Natural killer cell treated with Interleukin-12 subunit alpha and Interleukin-12 subunit beta and Interleukin-15 and Interleukin-18, amount 100 ng/mL, for 72 hours (primary cell): ENCODE measurements at regions not wholly inside any gene's neighbourhood (a gene's known extent, or its start where the extent isn't known, plus 50 kb on each side); places are given as distances from the start of the nearest gene placed in this dataset.

Source experiments
- ATAC-seq, 2 donors: fragments of 150-1000 bp; cut with Tn5 transposase in 1 of 2; sonication (Bioruptor Pico), chemical (Tn5 transposase) in 1 of 2; 2 replicates each; pipeline ENCODE4 v1.10.0; 2021
- DNase-seq: peaks from one replicate; pipeline ENCODE4 v3.0.0; 2022; ENCODE audit warnings: low spot score
- H3K27ac Mint-ChIP-seq, 2 donors: 1 replicate in 1 of 2; 2 replicates in 1 of 2; pipeline ENCODE4 v1.8.0; 2022; ENCODE audit warnings: mixed read lengths in 2 of 2, mild to moderate bottlenecking in 1 of 2, moderate library complexity in 1 of 2
- H3K27me3 Mint-ChIP-seq, 2 donors: 1 replicate in 1 of 2; 2 replicates in 1 of 2; pipeline ENCODE4 v1.8.0; 2022; ENCODE audit warnings: mixed read lengths in 2 of 2
- H3K36me3 Mint-ChIP-seq: one replicate; pipeline ENCODE4 v1.8.0; 2022; ENCODE audit warnings: mixed read lengths
- H3K4me1 Mint-ChIP-seq, 2 donors: 1 replicate in 1 of 2; 2 replicates in 1 of 2; pipeline ENCODE4 v1.8.0; 2022; ENCODE audit warnings: low read depth in 2 of 2, mixed read lengths in 2 of 2, mild to moderate bottlenecking in 1 of 2
- H3K4me3 Mint-ChIP-seq: one replicate; pipeline ENCODE4 v1.8.0; 2022; ENCODE audit warnings: mixed read lengths
- H3K9me3 Mint-ChIP-seq: 2 replicates; pipeline ENCODE4 v1.8.0; 2022; ENCODE audit warnings: mixed read lengths

DNA sequence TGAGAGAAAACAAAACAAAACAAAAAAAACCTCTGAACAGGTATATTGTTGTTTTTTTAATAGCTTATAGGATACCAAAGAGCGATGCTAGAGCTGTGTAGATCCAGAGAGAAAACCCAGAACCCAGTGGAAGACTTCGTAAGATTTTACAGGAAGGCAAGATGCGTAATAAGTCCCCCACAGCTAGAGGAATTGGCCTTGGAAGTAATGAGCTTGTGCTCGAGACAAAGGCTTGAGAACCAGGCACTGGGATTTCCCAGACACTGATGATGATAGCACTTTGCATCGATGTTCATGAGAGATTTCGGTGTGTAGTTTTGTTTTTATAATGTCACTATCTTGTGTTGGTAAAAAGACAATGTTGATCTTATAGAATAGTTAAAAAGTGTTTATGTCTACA, 821.5 kb upstream of the IGFBP3 start:
- peaks cover 12% of the 10 kb centered on the region for H3K9me3 Mint-ChIP-seq
- DNase-seq (no peak), ATAC-seq (no peak)
- H3K36me3 Mint-ChIP-seq = no peaks in the 10 kb centered on the region
- H3K27me3 Mint-ChIP-seq = no peaks in the 10 kb centered on the region
- H3K4me1 Mint-ChIP-seq = no peaks in the 10 kb centered on the region
- no peak overlapping the region for H3K27ac Mint-ChIP-seq
- no peak overlapping the region for H3K4me3 Mint-ChIP-seq

DNA sequence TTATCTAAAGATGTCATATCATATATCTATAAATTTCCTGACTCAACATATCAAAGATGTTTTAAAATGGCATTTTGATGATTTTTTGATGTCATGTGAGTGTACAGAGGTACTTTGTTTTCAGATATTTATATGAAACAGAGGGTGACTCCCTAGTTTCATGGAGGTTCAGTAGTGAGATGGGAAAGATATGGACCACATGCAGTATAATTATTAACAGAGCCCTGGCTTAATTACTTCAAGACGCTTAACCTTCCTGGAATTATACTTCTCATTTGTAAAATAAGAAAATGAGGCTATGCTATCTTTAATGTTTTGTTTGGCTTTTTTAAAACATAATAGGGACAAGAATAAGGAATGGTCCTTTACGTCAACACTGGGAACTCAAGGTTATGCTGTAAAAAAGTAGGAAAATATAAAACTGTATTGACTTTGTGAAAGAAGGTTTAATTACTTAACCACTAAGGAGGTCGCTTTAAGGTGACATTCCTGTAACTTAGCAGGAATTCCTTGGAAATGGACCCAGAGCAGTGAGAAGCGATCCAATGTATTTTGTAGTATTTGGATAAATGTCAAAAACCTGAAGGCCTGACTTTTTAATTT, 821.0 kb upstream of the IGFBP3 start:
- no peaks in the 10 kb centered on the region for H3K27me3 Mint-ChIP-seq
- H3K4me3 Mint-ChIP-seq = no peak overlapping the region
- H3K36me3 Mint-ChIP-seq = no peaks in the 10 kb centered on the region
- DNase-seq = no peak
- H3K9me3 Mint-ChIP-seq = peaks cover 12% of the 10 kb centered on the region
- no peak for ATAC-seq
- no peaks in the 10 kb centered on the region for H3K4me1 Mint-ChIP-seq
- no peak overlapping the region for H3K27ac Mint-ChIP-seq

DNA sequence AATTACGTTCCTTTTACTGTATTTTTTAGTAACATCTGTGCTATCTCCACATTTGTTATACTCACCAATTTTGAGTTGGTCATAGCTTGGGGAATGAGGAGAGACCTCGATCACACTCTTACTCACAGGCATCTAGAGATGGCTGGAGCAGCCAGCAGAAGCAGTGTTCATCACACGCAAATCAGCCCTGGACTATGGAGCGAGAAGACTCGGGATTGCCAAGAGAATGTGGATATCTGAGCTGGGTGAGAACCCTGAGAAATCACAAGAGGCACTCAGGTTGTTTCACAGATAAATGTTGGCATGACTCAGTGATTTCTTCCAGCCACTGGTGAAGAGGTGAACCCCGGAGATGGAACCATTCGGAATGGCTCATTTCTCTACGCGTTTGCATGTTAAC, 820.1 kb upstream of the IGFBP3 start:
- Mint-ChIP-seq H3K27ac (no peak overlapping the region), H3K4me3 (no peak overlapping the region), H3K27me3 (no peaks in the 10 kb centered on the region), H3K36me3 (peaks cover 3% of the 10 kb centered on the region), H3K4me1 (no peaks in the 10 kb centered on the region), H3K9me3 (peaks cover 13% of the 10 kb centered on the region)
- ATAC-seq (no peak), DNase-seq (no peak)

DNA sequence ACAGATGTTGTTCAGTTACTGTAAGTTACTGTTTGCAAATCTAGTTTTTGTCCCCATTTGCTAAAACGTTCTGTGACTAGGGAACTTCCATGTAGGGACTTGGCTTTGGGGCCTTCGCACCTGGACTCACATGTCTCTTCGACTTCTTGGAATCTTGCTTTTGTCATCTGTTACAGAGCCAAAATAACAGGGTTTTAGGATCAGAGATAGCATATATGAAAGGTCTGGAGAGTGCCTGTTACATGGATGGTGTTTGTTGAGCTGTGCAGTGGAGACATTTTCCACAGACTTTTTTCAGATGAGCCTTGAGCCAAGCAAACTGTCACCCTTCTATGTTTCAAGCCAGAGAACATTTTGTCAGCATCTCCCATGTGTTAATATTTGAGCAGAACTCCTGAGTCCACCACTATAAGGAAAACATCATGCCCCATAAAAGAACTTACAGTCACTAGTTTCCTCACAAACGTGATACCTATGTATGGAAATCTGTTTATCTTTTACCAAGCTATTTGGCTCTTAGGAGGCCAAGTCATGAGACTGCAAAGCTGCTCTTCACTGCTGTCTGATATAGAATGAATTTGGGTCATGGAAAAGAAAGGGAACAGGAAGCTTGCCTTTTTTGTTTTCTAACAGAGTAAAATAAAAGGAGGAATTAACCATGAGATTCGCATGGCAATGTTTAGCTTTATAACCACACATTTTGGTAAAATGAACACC, 818.6 kb upstream of the IGFBP3 start:
- Mint-ChIP-seq H3K27me3 (no peaks in the 10 kb centered on the region), H3K36me3 (peaks cover 9% of the 10 kb centered on the region), H3K4me1 (no peaks in the 10 kb centered on the region), H3K9me3 (peaks cover 11% of the 10 kb centered on the region), H3K4me3 (no peak overlapping the region), H3K27ac (no peak overlapping the region)
- no peak for ATAC-seq
- DNase-seq = no peak

DNA sequence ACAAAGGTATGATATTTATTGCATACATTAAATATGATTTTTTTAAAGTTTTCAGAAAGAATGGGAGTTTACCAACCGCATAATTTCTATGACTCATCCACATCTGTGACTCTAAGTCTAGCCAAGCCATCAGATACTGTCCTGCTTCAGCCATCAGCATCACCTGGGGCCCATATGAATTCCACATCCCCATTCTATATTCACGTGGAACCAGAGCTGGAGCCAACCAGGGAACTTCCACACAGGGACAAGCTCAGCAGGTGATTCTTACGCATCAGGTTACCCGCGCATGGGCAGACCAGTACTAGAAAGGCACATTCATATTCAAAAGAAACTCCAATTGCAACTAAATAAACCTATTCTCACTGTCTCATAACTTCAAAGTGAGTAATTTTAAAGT, 817.7 kb upstream of the IGFBP3 start:
- ATAC-seq = no peak
- peaks cover 11% of the 10 kb centered on the region for H3K9me3 Mint-ChIP-seq
- no peak overlapping the region for H3K4me3 Mint-ChIP-seq
- DNase-seq = no peak
- no peaks in the 10 kb centered on the region for H3K4me1 Mint-ChIP-seq
- H3K27me3 Mint-ChIP-seq = no peaks in the 10 kb centered on the region
- no peak overlapping the region for H3K27ac Mint-ChIP-seq
- peaks cover 9% of the 10 kb centered on the region for H3K36me3 Mint-ChIP-seq

DNA sequence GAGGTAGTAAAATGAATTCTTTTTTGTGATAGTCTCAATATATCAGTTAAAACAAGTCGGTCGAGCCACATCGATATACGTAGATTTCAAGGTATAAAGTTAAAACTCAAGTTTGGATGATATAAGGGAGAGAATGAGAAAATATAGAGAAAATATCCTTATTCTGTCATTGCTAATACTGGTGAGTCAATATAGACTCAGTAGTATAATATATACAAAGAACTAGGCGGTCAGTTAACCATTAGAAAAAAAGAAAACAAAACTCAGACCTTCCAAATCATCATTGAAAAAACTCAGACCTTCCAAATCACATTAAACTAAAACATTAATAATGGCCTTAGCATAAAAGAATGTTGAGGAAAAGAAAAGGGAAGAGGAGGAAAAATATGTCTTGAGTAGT, 817.1 kb upstream of the IGFBP3 start:
- Mint-ChIP-seq H3K4me1 (no peaks in the 10 kb centered on the region), H3K36me3 (peaks cover 9% of the 10 kb centered on the region), H3K9me3 (peaks cover 13% of the 10 kb centered on the region), H3K27ac (no peak overlapping the region), H3K27me3 (no peaks in the 10 kb centered on the region), H3K4me3 (no peak overlapping the region)
- DNase-seq (no peak), ATAC-seq (no peak)

DNA sequence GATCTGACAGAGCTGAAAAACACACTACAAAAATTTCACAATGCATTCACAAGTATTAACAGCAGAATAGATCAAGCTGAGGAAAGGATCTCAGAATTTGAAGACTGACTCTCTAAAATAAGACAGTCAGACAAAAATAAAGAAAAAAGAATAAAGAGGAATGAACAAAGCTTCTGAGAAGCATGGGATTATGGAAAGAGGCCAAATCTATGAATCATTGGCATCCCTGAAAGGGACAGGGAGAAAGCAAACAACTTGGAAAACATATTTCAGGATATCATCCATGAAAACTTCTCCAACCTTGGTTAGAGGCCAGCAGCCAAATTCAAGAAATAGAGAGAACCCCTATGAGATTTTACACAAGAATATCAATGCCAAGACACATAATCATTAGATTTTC, 804.8 kb upstream of the IGFBP3 start:
- Mint-ChIP-seq H3K27me3 (no peaks in the 10 kb centered on the region), H3K27ac (no peak overlapping the region), H3K36me3 (no peaks in the 10 kb centered on the region), H3K4me3 (no peak overlapping the region), H3K9me3 (peaks cover 23% of the 10 kb centered on the region), H3K4me1 (no peaks in the 10 kb centered on the region)
- ATAC-seq = no peak
- no peak for DNase-seq

DNA sequence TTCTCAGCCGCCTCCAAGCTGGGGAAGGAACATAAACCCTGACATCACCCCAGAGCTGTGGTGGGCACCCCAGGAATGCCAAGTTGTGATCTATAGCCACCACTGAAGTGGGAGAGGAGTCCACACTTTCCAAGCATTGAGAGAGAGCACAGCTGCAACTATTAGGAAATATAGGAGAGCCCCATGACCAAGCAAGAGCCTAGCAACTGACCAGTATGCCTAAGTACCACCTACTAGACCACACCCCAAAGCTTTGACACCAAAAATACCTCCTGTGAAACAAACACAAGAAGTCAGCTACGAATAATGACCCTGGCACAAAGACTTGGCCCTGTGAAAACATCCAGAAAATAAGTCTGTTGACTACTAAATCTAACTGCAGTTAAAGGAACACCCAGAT, 804.1 kb upstream of the IGFBP3 start:
- no peak overlapping the region for H3K4me3 Mint-ChIP-seq
- no peaks in the 10 kb centered on the region for H3K27me3 Mint-ChIP-seq
- DNase-seq = no peak
- H3K9me3 Mint-ChIP-seq = peaks cover 26% of the 10 kb centered on the region
- no peaks in the 10 kb centered on the region for H3K36me3 Mint-ChIP-seq
- no peaks in the 10 kb centered on the region for H3K4me1 Mint-ChIP-seq
- ATAC-seq = no peak
- no peak overlapping the region for H3K27ac Mint-ChIP-seq

GRCh38 chr7:46723742-46724141, 802.7 kb upstream of the IGFBP3 start:
- no peak overlapping the region for H3K27ac Mint-ChIP-seq
- no peaks in the 10 kb centered on the region for H3K27me3 Mint-ChIP-seq
- H3K4me1 Mint-ChIP-seq = no peaks in the 10 kb centered on the region
- H3K9me3 Mint-ChIP-seq = peaks cover 26% of the 10 kb centered on the region
- DNase-seq (no peak), ATAC-seq (no peak)
- no peak overlapping the region for H3K4me3 Mint-ChIP-seq
- H3K36me3 Mint-ChIP-seq = no peaks in the 10 kb centered on the region

GRCh38 chr7:46723003-46723402, 801.9 kb upstream of the IGFBP3 start:
- no peak overlapping the region for H3K27ac Mint-ChIP-seq
- no peak overlapping the region for H3K4me3 Mint-ChIP-seq
- DNase-seq = no peak
- no peak for ATAC-seq
- no peaks in the 10 kb centered on the region for H3K4me1 Mint-ChIP-seq
- no peaks in the 10 kb centered on the region for H3K27me3 Mint-ChIP-seq
- H3K36me3 Mint-ChIP-seq = no peaks in the 10 kb centered on the region
- peaks cover 23% of the 10 kb centered on the region for H3K9me3 Mint-ChIP-seq

GRCh38 chr7:46720761-46721160, 799.7 kb upstream of the IGFBP3 start:
- Mint-ChIP-seq H3K27ac (no peak overlapping the region), H3K4me1 (no peaks in the 10 kb centered on the region), H3K27me3 (no peaks in the 10 kb centered on the region), H3K36me3 (no peaks in the 10 kb centered on the region), H3K4me3 (no peak overlapping the region), H3K9me3 (peaks cover 13% of the 10 kb centered on the region)
- no peak for DNase-seq
- no peak for ATAC-seq

DNA sequence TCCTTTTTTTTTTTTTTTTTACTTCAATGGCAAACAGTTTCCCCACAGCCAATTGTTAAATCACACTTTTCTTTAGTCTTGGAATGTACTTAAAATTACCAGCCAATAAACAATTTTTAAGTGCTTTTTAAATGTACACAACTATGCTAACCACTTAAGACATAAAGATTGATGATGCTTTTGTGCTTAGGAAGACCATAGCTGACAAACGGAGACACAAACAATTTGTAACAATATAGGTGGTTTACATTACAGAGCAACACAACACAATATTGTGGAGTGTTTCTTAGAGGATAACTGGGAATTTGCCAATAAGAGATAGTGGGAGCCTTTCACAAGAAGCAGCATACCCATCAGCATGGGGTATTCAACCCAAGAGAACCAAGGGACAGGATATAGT, 798.5 kb upstream of the IGFBP3 start:
- Mint-ChIP-seq H3K4me3 (no peak overlapping the region), H3K9me3 (peaks cover 9% of the 10 kb centered on the region), H3K27me3 (no peaks in the 10 kb centered on the region), H3K27ac (no peak overlapping the region), H3K4me1 (no peaks in the 10 kb centered on the region), H3K36me3 (no peaks in the 10 kb centered on the region)
- ATAC-seq (no peak), DNase-seq (no peak)

DNA sequence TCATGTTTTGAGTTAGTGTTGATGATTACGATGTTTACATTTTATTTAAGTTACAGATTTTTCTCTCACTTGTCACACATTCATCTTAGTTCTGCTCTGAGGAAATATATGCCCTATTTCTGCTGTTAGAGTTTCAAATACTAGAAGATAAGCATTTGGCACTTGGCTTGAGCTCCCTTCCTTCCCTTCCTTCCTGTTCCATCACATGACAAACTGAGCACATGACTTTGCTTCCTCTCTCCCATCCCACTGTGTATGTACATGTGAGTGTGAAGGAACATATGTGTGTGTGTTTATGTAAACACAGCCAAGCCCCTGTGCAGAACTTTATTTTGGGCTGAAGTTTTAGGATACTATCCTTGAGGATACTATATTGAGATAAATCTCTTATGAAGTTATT, 795.9 kb upstream of the IGFBP3 start:
- DNase-seq = no peak
- Mint-ChIP-seq H3K27me3 (no peaks in the 10 kb centered on the region), H3K9me3 (peaks cover 9% of the 10 kb centered on the region), H3K27ac (no peak overlapping the region), H3K36me3 (no peaks in the 10 kb centered on the region), H3K4me1 (no peaks in the 10 kb centered on the region), H3K4me3 (no peak overlapping the region)
- ATAC-seq = no peak

DNA sequence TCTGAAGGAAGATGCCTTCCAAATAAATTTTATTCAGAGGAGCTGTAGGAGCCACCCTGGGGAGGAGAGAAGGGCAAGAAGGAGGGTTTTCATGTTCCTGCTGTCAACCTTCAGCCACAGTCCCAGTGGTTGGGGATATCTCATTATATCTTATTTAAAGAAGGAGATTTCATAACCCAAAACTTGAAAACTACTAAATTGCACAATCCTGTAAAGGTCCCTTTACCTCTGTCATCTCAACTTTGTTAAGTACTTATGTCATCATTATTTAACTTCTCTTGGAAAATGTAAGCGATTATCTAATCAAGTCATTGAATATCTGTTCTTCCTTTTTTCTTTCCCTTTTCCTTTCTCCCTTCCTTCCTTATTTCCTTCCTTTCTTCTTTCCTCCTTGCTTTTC, 794.5 kb upstream of the IGFBP3 start:
- no peaks in the 10 kb centered on the region for H3K27me3 Mint-ChIP-seq
- no peak overlapping the region for H3K27ac Mint-ChIP-seq
- no peak overlapping the region for H3K4me3 Mint-ChIP-seq
- peaks cover 9% of the 10 kb centered on the region for H3K9me3 Mint-ChIP-seq
- H3K4me1 Mint-ChIP-seq = no peaks in the 10 kb centered on the region
- ATAC-seq (no peak), DNase-seq (no peak)
- no peaks in the 10 kb centered on the region for H3K36me3 Mint-ChIP-seq

GRCh38 chr7:46714904-46715303, 793.8 kb upstream of the IGFBP3 start:
- no peaks in the 10 kb centered on the region for H3K27me3 Mint-ChIP-seq
- no peak overlapping the region for H3K27ac Mint-ChIP-seq
- peaks cover 7% of the 10 kb centered on the region for H3K9me3 Mint-ChIP-seq
- DNase-seq = no peak
- H3K36me3 Mint-ChIP-seq = no peaks in the 10 kb centered on the region
- no peak for ATAC-seq
- H3K4me3 Mint-ChIP-seq = no peak overlapping the region
- no peaks in the 10 kb centered on the region for H3K4me1 Mint-ChIP-seq
